IMR-90 (cell line): ENCODE measurements at regions not wholly inside any gene's neighbourhood (a gene's known extent, or its start where the extent isn't known, plus 50 kb on each side); places are given as distances from the start of the nearest gene placed in this dataset.

ENCODE experiments used
- BHLHE40 ChIP-seq: fragments of 150-350 bp; IDR thresholded peaks from 2 replicates; pipeline ENCODE4 v1.6.1; 2016; ENCODE audit warnings: mild to moderate bottlenecking, low read depth, low read length
- CTCF ChIP-seq: conservative IDR thresholded peaks from 2 replicates; pipeline ENCODE4 v1.5.1; 2012; ENCODE audit warnings: mild to moderate bottlenecking, low read depth, low read length, improper control_type of control experiment
- MAFK ChIP-seq: IDR thresholded peaks from 2 replicates; pipeline ENCODE4 v1.6.1; 2012; ENCODE audit warnings: low read depth, low read length, improper control_type of control experiment
- MXI1 ChIP-seq: IDR thresholded peaks from 2 replicates; pipeline ENCODE4 v1.6.1; 2012; ENCODE audit warnings: low read depth, mild to moderate bottlenecking, low read length, moderate library complexity, borderline replicate concordance
- NFE2L2 ChIP-seq: fragments of 150-350 bp; IDR thresholded peaks from 2 replicates; pipeline ENCODE4 v1.6.1; 2016; ENCODE audit warnings: low read depth, mild to moderate bottlenecking, low read length
- POLR2A ChIP-seq: IDR thresholded peaks from 2 replicates; pipeline ENCODE4 v1.6.1; 2012; ENCODE audit warnings: mild to moderate bottlenecking, low read depth, low read length
- RAD21 ChIP-seq: IDR thresholded peaks from 2 replicates; pipeline ENCODE4 v1.6.1; 2012; ENCODE audit warnings: low read length, improper control_type of control experiment
- RCOR1 ChIP-seq: IDR thresholded peaks from 2 replicates; pipeline ENCODE4 v1.6.1; 2012; ENCODE audit warnings: mild to moderate bottlenecking, low read length, improper control_type of control experiment; ENCODE audit not compliant: insufficient replicate concordance

GRCh38 chr5:33161421-33161820, 279.3 kb upstream of the TARS1 start:
- TF ChIP-seq POLR2A (no peak), RAD21 (no peak), MXI1 (no peak), CTCF (no peak), NFE2L2 (no peak), RCOR1 (no peak), MAFK (no peak), BHLHE40 (no peak)
